ENCODE measurements at regions not wholly inside any gene's neighbourhood (a gene's known extent, or its start where the extent isn't known, plus 50 kb on each side); places are given as distances from the start of the nearest gene placed in this dataset.

DNA sequence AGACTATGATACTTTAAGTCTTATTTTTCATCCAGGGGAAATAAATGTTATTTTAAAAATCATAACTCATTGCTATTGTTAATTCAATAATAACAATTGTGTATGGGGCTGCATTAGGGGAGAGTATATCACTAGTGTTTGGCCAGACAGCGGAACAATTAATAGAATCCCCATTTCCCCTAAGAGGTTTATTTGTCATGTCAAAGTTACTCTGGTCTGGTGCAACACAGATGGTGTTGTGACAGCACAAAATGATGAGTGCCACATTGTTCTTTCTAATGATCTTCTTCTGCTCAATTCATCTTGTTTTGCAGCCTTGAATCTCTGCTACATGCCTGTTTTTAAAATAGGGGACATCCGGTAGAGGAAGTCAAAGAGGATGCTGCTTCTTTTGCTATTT lies 351.6 kb downstream of the NSUN3 start:
- no peak for ATAC-seq
- 44 to 62% (median 60%) methylated on average over 2 of the region's 2 CpGs for WGBS, 3 donors
- Histone ChIP-seq H3K9me3 (no peaks in the 10 kb centered on the region), H3K4me3 (no peak overlapping the region), H3K4me1 (no peaks in the 10 kb centered on the region), H3K36me3 (ENCODE audit: insufficient read depth in 1 of 2, low read depth in 1 of 2) (no peaks in the 10 kb centered on the region), H3K27me3 (ENCODE audit: insufficient read depth in 3 of 3, low read length in 2 of 3) (no peaks in the 10 kb centered on the region), H3K27ac (no peak overlapping the region)
- intact Hi-C loops (cut with DNase I), result no loop called here
- DNase-seq, result no peak
- TF ChIP-seq, protein P1, sequence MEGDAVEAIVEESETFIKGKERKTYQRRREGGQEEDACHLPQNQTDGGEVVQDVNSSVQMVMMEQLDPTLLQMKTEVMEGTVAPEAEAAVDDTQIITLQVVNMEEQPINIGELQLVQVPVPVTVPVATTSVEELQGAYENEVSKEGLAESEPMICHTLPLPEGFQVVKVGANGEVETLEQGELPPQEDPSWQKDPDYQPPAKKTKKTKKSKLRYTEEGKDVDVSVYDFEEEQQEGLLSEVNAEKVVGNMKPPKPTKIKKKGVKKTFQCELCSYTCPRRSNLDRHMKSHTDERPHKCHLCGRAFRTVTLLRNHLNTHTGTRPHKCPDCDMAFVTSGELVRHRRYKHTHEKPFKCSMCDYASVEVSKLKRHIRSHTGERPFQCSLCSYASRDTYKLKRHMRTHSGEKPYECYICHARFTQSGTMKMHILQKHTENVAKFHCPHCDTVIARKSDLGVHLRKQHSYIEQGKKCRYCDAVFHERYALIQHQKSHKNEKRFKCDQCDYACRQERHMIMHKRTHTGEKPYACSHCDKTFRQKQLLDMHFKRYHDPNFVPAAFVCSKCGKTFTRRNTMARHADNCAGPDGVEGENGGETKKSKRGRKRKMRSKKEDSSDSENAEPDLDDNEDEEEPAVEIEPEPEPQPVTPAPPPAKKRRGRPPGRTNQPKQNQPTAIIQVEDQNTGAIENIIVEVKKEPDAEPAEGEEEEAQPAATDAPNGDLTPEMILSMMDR (IDR thresholded peaks at IDR 0.05), result no peak

DNA sequence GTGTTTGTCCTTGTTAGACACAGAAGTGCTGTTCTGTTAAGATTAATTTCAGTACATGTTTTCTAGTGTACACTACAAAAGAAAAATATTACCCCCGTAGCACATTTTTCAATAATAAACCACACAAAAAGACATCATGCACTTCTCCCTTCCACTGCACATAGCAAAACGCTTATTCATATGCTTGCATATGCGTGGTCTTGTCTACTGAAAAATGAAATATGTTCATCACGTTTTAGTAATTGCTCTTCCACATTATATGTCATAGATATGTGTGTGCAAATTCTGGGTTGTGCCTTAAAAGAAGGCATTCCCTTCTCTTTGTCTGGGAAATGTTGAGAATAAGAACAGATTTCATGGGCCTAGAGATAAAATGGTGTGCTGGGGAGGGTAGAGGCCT lies 353.9 kb downstream of the NSUN3 start:
- no peaks in the 10 kb centered on the region for H3K9me3 ChIP-seq
- intact Hi-C loops (cut with DNase I), result no loop called here
- H3K4me3 ChIP-seq, result no peak overlapping the region
- no peak for DNase-seq
- H3K4me1 ChIP-seq, result no peaks in the 10 kb centered on the region
- WGBS, 3 donors, result 84 to 87% (median 86%) methylated on average over 4 of the region's 4 CpGs
- TF ChIP-seq, protein P1 (IDR thresholded peaks at IDR 0.05), result no peak
- no peak overlapping the region for H3K27ac ChIP-seq
- no peak for ATAC-seq
- H3K36me3 ChIP-seq (ENCODE audit: insufficient read depth in 1 of 2, low read depth in 1 of 2), result no peaks in the 10 kb centered on the region
- H3K27me3 ChIP-seq (ENCODE audit: insufficient read depth in 3 of 3, low read length in 2 of 3), result no peaks in the 10 kb centered on the region

DNA sequence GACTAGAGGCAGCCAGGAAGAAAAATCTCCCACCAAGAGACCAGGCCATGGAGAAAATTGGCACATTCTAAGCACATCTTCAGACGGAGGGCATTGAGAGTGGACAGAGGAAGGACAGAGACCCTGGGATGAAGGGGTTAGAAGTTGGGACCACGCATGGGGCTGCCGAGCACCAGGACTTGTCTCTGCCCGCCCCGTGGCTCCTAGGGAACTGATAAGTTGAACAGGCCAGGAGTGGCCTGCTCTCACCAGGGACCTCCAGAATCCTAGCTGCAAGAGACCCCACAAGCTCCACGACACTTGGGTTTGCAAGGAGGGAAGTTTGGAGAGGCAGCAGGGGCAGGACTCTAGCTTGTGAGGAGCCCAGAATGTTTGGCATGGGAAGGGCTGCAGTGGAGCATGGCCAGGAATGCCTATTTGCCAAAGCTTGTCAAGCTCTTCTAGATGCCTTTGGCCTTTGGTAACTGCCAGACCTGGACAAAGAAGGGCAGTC lies 355.1 kb downstream of the NSUN3 start:
- TF ChIP-seq, protein P1 (IDR thresholded peaks at IDR 0.05), result no peak
- no peak overlapping the region for H3K27ac ChIP-seq
- 85 to 91% (median 91%) methylated on average over 6 of the region's 6 CpGs for WGBS, 3 donors
- ATAC-seq (no peak), DNase-seq (peak in 1 of 2 donors; percentile 13)
- H3K9me3 ChIP-seq, result no peaks in the 10 kb centered on the region
- intact Hi-C loops (cut with DNase I), result no loop called here
- no peaks in the 10 kb centered on the region for H3K4me1 ChIP-seq
- H3K4me3 ChIP-seq, result no peak overlapping the region
- H3K36me3 ChIP-seq (ENCODE audit: insufficient read depth in 1 of 2, low read depth in 1 of 2), result no peaks in the 10 kb centered on the region
- H3K27me3 ChIP-seq (ENCODE audit: insufficient read depth in 3 of 3, low read length in 2 of 3), result no peaks in the 10 kb centered on the region

DNA sequence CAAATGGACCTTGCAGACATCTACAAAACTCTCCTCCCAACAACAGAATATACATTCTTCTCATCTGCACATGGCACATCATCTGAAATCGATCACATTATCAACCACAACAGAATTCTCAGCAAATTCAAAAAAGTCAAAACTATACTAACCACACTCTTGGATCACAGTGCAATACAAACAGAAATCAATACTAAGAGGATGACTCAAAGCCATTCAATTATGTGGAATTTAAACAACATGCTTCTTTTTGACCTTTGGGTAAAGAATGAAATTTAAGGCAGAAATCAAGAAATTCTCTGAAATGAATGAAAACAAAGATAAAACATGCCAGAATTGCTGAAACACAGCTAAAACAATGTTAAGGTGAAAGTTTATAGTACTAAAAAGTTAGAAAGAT lies 358.1 kb downstream of the NSUN3 start:
- H3K27me3 ChIP-seq (ENCODE audit: insufficient read depth in 3 of 3, low read length in 2 of 3), result no peaks in the 10 kb centered on the region

DNA sequence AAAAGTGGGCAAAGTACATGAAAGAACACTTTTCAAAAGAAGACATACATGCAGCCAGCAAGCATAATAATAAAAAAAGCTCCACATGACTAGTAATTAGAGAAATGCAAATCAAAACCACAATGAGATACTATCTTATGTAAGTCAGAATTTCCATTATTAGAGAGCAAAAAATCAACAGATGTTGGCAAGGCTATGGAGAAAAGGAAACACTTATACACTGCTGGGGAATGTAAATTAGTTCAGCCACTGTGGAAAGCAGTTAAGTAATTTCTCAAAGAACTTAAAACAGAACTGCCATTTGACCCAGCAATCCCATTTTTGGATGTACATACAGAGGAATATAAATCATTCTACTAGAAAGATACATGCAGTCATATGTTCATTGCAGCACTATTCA lies 360.7 kb downstream of the NSUN3 start:
- H3K36me3 ChIP-seq (ENCODE audit: insufficient read depth in 1 of 2, low read depth in 1 of 2), result no peaks in the 10 kb centered on the region
- TF ChIP-seq, protein P1 (IDR thresholded peaks at IDR 0.05), result no peak
- no peak overlapping the region for H3K27ac ChIP-seq
- no peak overlapping the region for H3K4me3 ChIP-seq
- intact Hi-C loops (cut with DNase I), result no loop called here
- H3K9me3 ChIP-seq, result no peaks in the 10 kb centered on the region
- DNase-seq (no peak), ATAC-seq (no peak)
- no peaks in the 10 kb centered on the region for H3K27me3 ChIP-seq (ENCODE audit: insufficient read depth in 3 of 3, low read length in 2 of 3)
- H3K4me1 ChIP-seq, result no peaks in the 10 kb centered on the region

More for the DNA sequence above, 358.1 kb downstream of the NSUN3 start:
- Histone ChIP-seq H3K4me1 (no peaks in the 10 kb centered on the region), H3K36me3 (ENCODE audit: insufficient read depth in 1 of 2, low read depth in 1 of 2) (no peaks in the 10 kb centered on the region), H3K4me3 (no peak overlapping the region), H3K27ac (no peak overlapping the region), H3K9me3 (no peaks in the 10 kb centered on the region)
- TF ChIP-seq, protein P1 (IDR thresholded peaks at IDR 0.05), result no peak
- intact Hi-C loops (cut with DNase I), result no loop called here
- ATAC-seq (no peak), DNase-seq (no peak)
- 76 to 94% (median 92%) methylated on average over 1 of the region's 1 CpG for WGBS, 3 donors
